HL-60 (cell line): ENCODE measurements at regions not wholly inside any gene's neighbourhood (a gene's known extent, or its start where the extent isn't known, plus 50 kb on each side); places are given as distances from the start of the nearest gene placed in this dataset.

Experiments
- CTCF ChIP-seq: IDR thresholded peaks from one replicate; pipeline ENCODE4 v1.5.1; 2011; ENCODE audit warnings: low read length, control low read depth, inconsistent platforms; ENCODE audit not compliant: insufficient read depth
- POLR2AphosphoS5 ChIP-seq: IDR thresholded peaks from 2 replicates; pipeline ENCODE4 v1.6.1; 2012; ENCODE audit warnings: low read depth

GRCh38 chr1:73948055-73948454 is 249.9 kb downstream of the LRRIQ3 start:
- no peak for TF ChIP-seq CTCF
- no peak for TF ChIP-seq POLR2AphosphoS5
